KMS-11 (cell line): ENCODE measurements at regions not wholly inside any gene's neighbourhood (a gene's known extent, or its start where the extent isn't known, plus 50 kb on each side); places are given as distances from the start of the nearest gene placed in this dataset.

ENCODE experiments used
- H2AFZ ChIP-seq: fragments of 200-600 bp; sonication (generic); 2 replicates; pipeline ENCODE4 v1.6.1; 2016; ENCODE audit warnings: antibody characterized with exemption, mixed run types, low read depth
- H3K27ac ChIP-seq: fragments of 200-600 bp; sonication (generic); 2 replicates; pipeline ENCODE4 v1.6.1; 2016; ENCODE audit warnings: mild to moderate bottlenecking, mixed run types
- H3K27me3 ChIP-seq: fragments of 200-600 bp; sonication (generic); 2 replicates; pipeline ENCODE4 v1.6.1; 2017; ENCODE audit warnings: mild to moderate bottlenecking, low read depth, mixed run types, moderate library complexity; ENCODE audit not compliant: insufficient read depth
- H3K36me3 ChIP-seq: fragments of 200-600 bp; sonication (generic); 2 replicates; pipeline ENCODE4 v1.6.1; 2017; ENCODE audit warnings: mild to moderate bottlenecking, mixed run types; ENCODE audit not compliant: insufficient read depth
- H3K4me1 ChIP-seq: fragments of 200-600 bp; sonication (generic); 2 replicates; pipeline ENCODE4 v1.6.1; 2016; ENCODE audit warnings: mild to moderate bottlenecking, low read depth, mixed run types; ENCODE audit not compliant: poor library complexity, severe bottlenecking
- H3K4me2 ChIP-seq: fragments of 200-600 bp; sonication (generic); 2 replicates; pipeline ENCODE4 v1.7.0; 2016; ENCODE audit warnings: mild to moderate bottlenecking, mixed run types
- H3K4me3 ChIP-seq: fragments of 200-600 bp; sonication (generic); IDR thresholded peaks from 2 replicates; pipeline ENCODE4 v1.6.1; 2017; ENCODE audit warnings: low read depth, low read length, mixed read lengths; ENCODE audit not compliant: insufficient read depth
- H3K79me2 ChIP-seq: fragments of 200-600 bp; sonication (generic); 2 replicates; pipeline ENCODE4 v1.6.1; 2016; ENCODE audit warnings: low read depth, mixed run types; ENCODE audit not compliant: insufficient read depth
- H3K9ac ChIP-seq: fragments of 200-600 bp; sonication (generic); 2 replicates; pipeline ENCODE4 v1.6.1; 2016; ENCODE audit warnings: mild to moderate bottlenecking, mixed run types
- H4K20me1 ChIP-seq: fragments of 200-600 bp; sonication (generic); 2 replicates; pipeline ENCODE4 v1.6.1; 2016; ENCODE audit warnings: mild to moderate bottlenecking, mixed run types; ENCODE audit not compliant: insufficient read depth
- CTCF ChIP-seq: fragments of 200-600 bp; sonication (generic); conservative IDR thresholded peaks from 2 replicates; pipeline ENCODE4 v1.6.1; 2017; ENCODE audit warnings: low read depth, mild to moderate bottlenecking, antibody characterized with exemption, low read length, moderate library complexity, mixed read lengths

GRCh38 chr18:46204143-46204542 lies 100.0 kb downstream of the HAUS1 start:
- Histone ChIP-seq H3K27ac (no peak overlapping the region), H3K4me1 (peaks cover 51% of the 10 kb centered on the region), H3K4me2 (no peak overlapping the region), H3K9ac (no peak overlapping the region), H3K79me2 (peaks cover 93% of the 10 kb centered on the region), H4K20me1 (peaks cover 18% of the 10 kb centered on the region; the same call in 1 of the 2 replicates), H3K36me3 (no peaks in the 10 kb centered on the region), H2AFZ (no peak overlapping the region), H3K4me3 (no peak overlapping the region), H3K27me3 (no peaks in the 10 kb centered on the region)
- TF ChIP-seq CTCF, result no peak

GRCh38 chr18:46207985-46208384 lies 103.8 kb downstream of the HAUS1 start:
- TF ChIP-seq CTCF, result no peak
- peaks cover 46% of the 10 kb centered on the region for H3K4me1 ChIP-seq
- no peaks in the 10 kb centered on the region for H3K27me3 ChIP-seq
- H3K27ac ChIP-seq, result no peak overlapping the region
- H3K4me3 ChIP-seq, result no peak overlapping the region
- H3K4me2 ChIP-seq, result no peak overlapping the region
- H2AFZ ChIP-seq, result no peak overlapping the region
- H4K20me1 ChIP-seq, result peaks cover 24% of the 10 kb centered on the region
- no peaks in the 10 kb centered on the region for H3K36me3 ChIP-seq
- H3K79me2 ChIP-seq, result peaks cover 93% of the 10 kb centered on the region
- no peak overlapping the region for H3K9ac ChIP-seq

- peaks cover 22% of the 10 kb centered on the region for H4K20me1 ChIP-seq
- no peaks in the 10 kb centered on the region for H3K27me3 ChIP-seq
- H3K4me3 ChIP-seq, result no peak overlapping the region
- peaks cover 40% of the 10 kb centered on the region for H3K4me1 ChIP-seq
- H2AFZ ChIP-seq, result no peak overlapping the region
- H3K79me2 ChIP-seq, result peaks cover 91% of the 10 kb centered on the region
- no peak for TF ChIP-seq CTCF
- no peak overlapping the region for H3K9ac ChIP-seq
- no peaks in the 10 kb centered on the region for H3K36me3 ChIP-seq
- no peak overlapping the region for H3K4me2 ChIP-seq
- no peak overlapping the region for H3K27ac ChIP-seq
Measured at GRCh38 chr18:46209161-46209560, 105.0 kb downstream of the HAUS1 start.

GRCh38 chr18:46211816-46212215 lies 107.6 kb downstream of the HAUS1 start:
- H3K4me1 ChIP-seq, result peaks cover 40% of the 10 kb centered on the region
- H3K79me2 ChIP-seq, result peaks cover 89% of the 10 kb centered on the region
- H3K4me3 ChIP-seq, result no peak overlapping the region
- H3K27me3 ChIP-seq, result no peaks in the 10 kb centered on the region
- no peak overlapping the region for H2AFZ ChIP-seq
- H3K4me2 ChIP-seq, result peak overlapping the region; percentile 24
- no peak for TF ChIP-seq CTCF
- H3K9ac ChIP-seq, result no peak overlapping the region
- H4K20me1 ChIP-seq, result peaks cover 20% of the 10 kb centered on the region
- H3K36me3 ChIP-seq, result no peaks in the 10 kb centered on the region; the same call in 1 of the 2 replicates
- H3K27ac ChIP-seq, result no peak overlapping the region

GRCh38 chr18:46212398-46212797 lies 108.2 kb downstream of the HAUS1 start:
- peak overlapping the region; percentile 24; the same call in 1 of the 2 replicates for H3K4me2 ChIP-seq
- H2AFZ ChIP-seq, result no peak overlapping the region
- no peak overlapping the region for H3K9ac ChIP-seq
- H3K27ac ChIP-seq, result no peak overlapping the region
- H3K4me3 ChIP-seq, result no peak overlapping the region
- no peaks in the 10 kb centered on the region; the same call in 1 of the 2 replicates for H3K36me3 ChIP-seq
- peaks cover 85% of the 10 kb centered on the region for H3K79me2 ChIP-seq
- H3K27me3 ChIP-seq, result no peaks in the 10 kb centered on the region
- H3K4me1 ChIP-seq, result peaks cover 40% of the 10 kb centered on the region
- H4K20me1 ChIP-seq, result peaks cover 20% of the 10 kb centered on the region
- TF ChIP-seq CTCF, result no peak
